GM12874 (cell line): ENCODE measurements at regions not wholly inside any gene's neighbourhood (a gene's known extent, or its start where the extent isn't known, plus 50 kb on each side); places are given as distances from the start of the nearest gene placed in this dataset.

Experiments used
- CTCF ChIP-seq: IDR thresholded peaks from 2 replicates; pipeline ENCODE4 v1.5.1; 2011; ENCODE audit warnings: low read depth, mild to moderate bottlenecking, control low read depth, low read length, moderate library complexity; ENCODE audit not compliant: insufficient read depth

- no peak for TF ChIP-seq CTCF
Observed at GRCh38 chr11:122399375-122399774, 256.1 kb upstream of the UBASH3B start.

GRCh38 chr11:122398851-122399250 is 256.7 kb upstream of the UBASH3B start:
- no peak for TF ChIP-seq CTCF

GRCh38 chr11:122398167-122398566 is 257.4 kb upstream of the UBASH3B start:
- TF ChIP-seq CTCF, result no peak

- TF ChIP-seq CTCF, result no peak
Observed at GRCh38 chr11:122395282-122395681, 260.2 kb upstream of the UBASH3B start.

GRCh38 chr11:122394313-122394712 is 261.2 kb upstream of the UBASH3B start:
- TF ChIP-seq CTCF, result no peak

- no peak for TF ChIP-seq CTCF
Observed at GRCh38 chr11:122393209-122393860, 262.2 kb upstream of the UBASH3B start.

GRCh38 chr11:122392508-122392907 is 263.0 kb upstream of the UBASH3B start:
- no peak for TF ChIP-seq CTCF
